ENCODE measurements at regions not wholly inside any gene's neighbourhood (a gene's known extent, or its start where the extent isn't known, plus 50 kb on each side); places are given as distances from the start of the nearest gene placed in this dataset.

- TF ChIP-seq POLR2A (IDR thresholded peaks at IDR 0.05), result no peak
- TF ChIP-seq CTCF (IDR thresholded peaks at IDR 0.05), result no peak
Observed at GRCh38 chr7:47720141-47720906, 138.4 kb upstream of the TNS3 start.

Data from testis (tissue), 2 donors.